ENCODE measurements at regions not wholly inside any gene's neighbourhood (a gene's known extent, or its start where the extent isn't known, plus 50 kb on each side); places are given as distances from the start of the nearest gene placed in this dataset.

- H3K27me3 ChIP-seq (replicated peaks in 1 of 2; ENCODE audit: control insufficient read depth in 2 of 2, extremely low read depth in 1 of 2, insufficient read depth in 2 of 2, low read length in 1 of 2): peaks cover 0 to 9% of the 10 kb centered on the region in 2 experiments
- Mint-ChIP-seq H3K36me3 (no peaks in the 10 kb centered on the region), H3K9me3 (no peaks in the 10 kb centered on the region), H3K4me3 (no peak overlapping the region), H3K27me3 (peaks cover 2 to 5% of the 10 kb centered on the region in 2 donors), H3K27ac (no peak overlapping the region), H3K4me1 (peaks cover 0 to 4% (median 3%) of the 10 kb centered on the region in 3 donors)
- no peak overlapping the region for H3K27ac ChIP-seq (ENCODE audit: low read length)
- H3K36me3 ChIP-seq (ENCODE audit: control insufficient read depth in 2 of 2, extremely low read depth in 1 of 2, insufficient read depth in 1 of 2, low read length in 1 of 2): no peaks in the 10 kb centered on the region
- H3K9me3 ChIP-seq: no peaks in the 10 kb centered on the region
- no peaks in the 10 kb centered on the region for H3K4me1 ChIP-seq (ENCODE audit: control insufficient read depth in 1 of 2, extremely low read depth in 1 of 2, insufficient read depth in 2 of 2, low read length in 2 of 2)
- DNase-seq (no peak), ATAC-seq (replicated peaks in 1 of 4) (no peak)
- ChIA-PET POLR2A (no interaction called here), CTCF (interaction anchor here in 1 of 2 donors (0.7 kb wide), 1 partner anchor 13 kb away, joined by 3 read pairs; no protein-coding TSS in a partner anchor)
- no CpG with 5 or more reads among the region's 3 CpGs for WGBS (ENCODE audit: insufficient coverage)
- no peak overlapping the region for H3K4me3 ChIP-seq (ENCODE audit: control insufficient read depth in 1 of 2, extremely low read depth in 1 of 2, low read length in 1 of 2)
Observed at GRCh38 chr18:49648811-49649210, 87.0 kb downstream of the LIPG start.
